LNCaP clone FGC (cell line): ENCODE measurements at regions not wholly inside any gene's neighbourhood (a gene's known extent, or its start where the extent isn't known, plus 50 kb on each side); places are given as distances from the start of the nearest gene placed in this dataset.

ENCODE experiments used
- DNase-seq: peaks from one replicate; pipeline ENCODE4 v3.0.0-alpha.2; 2011; ENCODE audit warnings: low read depth
- H3K4me3 ChIP-seq: 2 replicates; pipeline ENCODE4 v1.5.1; 2011; ENCODE audit warnings: mild to moderate bottlenecking, low read depth, low read length, control low read depth
- TF ChIP-seq, protein P1 (sequence below): IDR thresholded peaks from 2 replicates; pipeline ENCODE4 v1.5.1; 2012; ENCODE audit warnings: mild to moderate bottlenecking; ENCODE audit not compliant: control insufficient read depth, insufficient read depth; ENCODE audit errors: extremely low read depth

GRCh38 chr18:27240383-27240782 is 55.3 kb upstream of the CHST9 start:
- DNase-seq: no peak
- no peak overlapping the region for H3K4me3 ChIP-seq
- TF ChIP-seq, protein P1, sequence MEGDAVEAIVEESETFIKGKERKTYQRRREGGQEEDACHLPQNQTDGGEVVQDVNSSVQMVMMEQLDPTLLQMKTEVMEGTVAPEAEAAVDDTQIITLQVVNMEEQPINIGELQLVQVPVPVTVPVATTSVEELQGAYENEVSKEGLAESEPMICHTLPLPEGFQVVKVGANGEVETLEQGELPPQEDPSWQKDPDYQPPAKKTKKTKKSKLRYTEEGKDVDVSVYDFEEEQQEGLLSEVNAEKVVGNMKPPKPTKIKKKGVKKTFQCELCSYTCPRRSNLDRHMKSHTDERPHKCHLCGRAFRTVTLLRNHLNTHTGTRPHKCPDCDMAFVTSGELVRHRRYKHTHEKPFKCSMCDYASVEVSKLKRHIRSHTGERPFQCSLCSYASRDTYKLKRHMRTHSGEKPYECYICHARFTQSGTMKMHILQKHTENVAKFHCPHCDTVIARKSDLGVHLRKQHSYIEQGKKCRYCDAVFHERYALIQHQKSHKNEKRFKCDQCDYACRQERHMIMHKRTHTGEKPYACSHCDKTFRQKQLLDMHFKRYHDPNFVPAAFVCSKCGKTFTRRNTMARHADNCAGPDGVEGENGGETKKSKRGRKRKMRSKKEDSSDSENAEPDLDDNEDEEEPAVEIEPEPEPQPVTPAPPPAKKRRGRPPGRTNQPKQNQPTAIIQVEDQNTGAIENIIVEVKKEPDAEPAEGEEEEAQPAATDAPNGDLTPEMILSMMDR: no peak

DNA sequence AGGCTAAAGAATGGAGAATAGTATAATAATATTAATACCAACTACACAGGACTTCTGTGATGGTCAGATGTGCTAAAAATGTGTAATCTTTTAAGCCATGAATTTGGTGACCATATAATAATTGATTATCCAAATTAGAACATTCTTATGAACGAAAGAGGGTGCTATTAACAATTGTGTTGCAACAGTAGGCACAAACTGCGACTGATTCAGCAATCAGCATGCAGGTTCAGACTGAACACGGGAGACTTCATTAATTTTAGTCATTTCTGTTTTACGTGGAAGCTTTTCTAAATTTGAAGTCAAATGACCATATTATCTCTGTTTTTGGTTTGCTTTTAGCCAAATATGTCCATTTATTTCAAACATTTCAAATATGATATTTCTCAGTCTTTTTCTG is 54.6 kb upstream of the CHST9 start:
- no peak for DNase-seq
- H3K4me3 ChIP-seq: no peak overlapping the region
- TF ChIP-seq, protein P1: no peak

GRCh38 chr18:27235218-27235870 is 50.2 kb upstream of the CHST9 start:
- TF ChIP-seq, protein P1: no peak
- no peak overlapping the region for H3K4me3 ChIP-seq

More at GRCh38 chr18:27235218-27235870, 50.2 kb upstream of the CHST9 start:
- DNase-seq: no peak
